ENCODE measurements at regions not wholly inside any gene's neighbourhood (a gene's known extent, or its start where the extent isn't known, plus 50 kb on each side); places are given as distances from the start of the nearest gene placed in this dataset.

GRCh38 chr3:168847291-168847883 lies 751.7 kb upstream of the GOLIM4 start:
- peak; percentile 39 for TF ChIP-seq CTCF (IDR thresholded peaks at IDR 0.05; ENCODE audit: insufficient read depth, low read length, missing control alignments)
- no peak for DNase-seq (ENCODE audit: low read depth, low spot score)
- no peak overlapping the region for H3K4me3 ChIP-seq (ENCODE audit: low read depth, low read length)
- ChIA-PET CTCF (interaction anchor here (0.6 to 5.9 kb wide), 43 partner anchors 8 to 920 kb away, joined by 3 to 98 read pairs (median 5); no protein-coding TSS in a partner anchor), POLR2A (no interaction called here)

GRCh38 chr3:168844894-168845482 lies 749.3 kb upstream of the GOLIM4 start:
- DNase-seq (ENCODE audit: low read depth, low spot score), result no peak
- POLR2A ChIA-PET, result no interaction called here
- CTCF ChIA-PET, result no interaction called here
- H3K4me3 ChIP-seq (ENCODE audit: low read depth, low read length), result no peak overlapping the region
- no peak for TF ChIP-seq CTCF (IDR thresholded peaks at IDR 0.05; ENCODE audit: insufficient read depth, low read length, missing control alignments)

- H3K4me3 ChIP-seq (ENCODE audit: low read depth, low read length), result no peak overlapping the region
- POLR2A ChIA-PET, result no interaction called here
- no peak for TF ChIP-seq CTCF (IDR thresholded peaks at IDR 0.05; ENCODE audit: insufficient read depth, low read length, missing control alignments)
- CTCF ChIA-PET, result interaction anchor here (1.1 kb wide), 1 partner anchor 334 kb away, joined by 4 read pairs; no protein-coding TSS in a partner anchor
- no peak for DNase-seq (ENCODE audit: low read depth, low spot score)
Measured at GRCh38 chr3:168844472-168844871, 748.7 kb upstream of the GOLIM4 start.

- ChIA-PET CTCF (interaction anchor here (1.1 to 1.6 kb wide), 2 partner anchors 333 to 632 kb away, joined by 4 to 6 read pairs; no protein-coding TSS in a partner anchor), POLR2A (no interaction called here)
- DNase-seq (ENCODE audit: low read depth, low spot score), result no peak
- no peak overlapping the region for H3K4me3 ChIP-seq (ENCODE audit: low read depth, low read length)
- TF ChIP-seq CTCF (IDR thresholded peaks at IDR 0.05; ENCODE audit: insufficient read depth, low read length, missing control alignments), result no peak
Measured at GRCh38 chr3:168843481-168843880, 747.8 kb upstream of the GOLIM4 start.

- TF ChIP-seq CTCF (IDR thresholded peaks at IDR 0.05; ENCODE audit: insufficient read depth, low read length, missing control alignments), result no peak
- no peak for DNase-seq (ENCODE audit: low read depth, low spot score)
- ChIA-PET CTCF (interaction anchor here (1.1 to 1.5 kb wide), 2 partner anchors 10 to 24 kb away, joined by 3 to 4 read pairs; no protein-coding TSS in a partner anchor), POLR2A (no interaction called here)
- H3K4me3 ChIP-seq (ENCODE audit: low read depth, low read length), result no peak overlapping the region
Measured at GRCh38 chr3:168839653-168840052, 743.9 kb upstream of the GOLIM4 start.

- ChIA-PET CTCF (interaction anchor here (2.7 kb wide), 1 partner anchor 13 kb away, joined by 11 read pairs; no protein-coding TSS in a partner anchor), POLR2A (no interaction called here)
- no peak for DNase-seq (ENCODE audit: low read depth, low spot score)
Measured at GRCh38 chr3:168834558-168834957, 738.8 kb upstream of the GOLIM4 start.

More at GRCh38 chr3:168834558-168834957, 738.8 kb upstream of the GOLIM4 start:
- H3K4me3 ChIP-seq (ENCODE audit: low read depth, low read length), result no peak overlapping the region
- TF ChIP-seq CTCF (IDR thresholded peaks at IDR 0.05; ENCODE audit: insufficient read depth, low read length, missing control alignments), result no peak

All from AG04449 (cell line).